Kidney epithelial cell (primary cell): ENCODE measurements at regions not wholly inside any gene's neighbourhood (a gene's known extent, or its start where the extent isn't known, plus 50 kb on each side); places are given as distances from the start of the nearest gene placed in this dataset.

Experiments
- DNase-seq: peaks from one replicate; pipeline ENCODE4 v3.0.0-alpha.2; 2010; ENCODE audit warnings: low read depth
- H3K27me3 ChIP-seq: 2 replicates; pipeline ENCODE4 v1.6.0; 2011; ENCODE audit warnings: low read length; ENCODE audit not compliant: control insufficient read depth, insufficient read depth
- H3K36me3 ChIP-seq: 2 replicates; pipeline ENCODE4 v1.5.1; 2011; ENCODE audit warnings: low read length; ENCODE audit not compliant: control insufficient read depth, insufficient read depth
- H3K4me3 ChIP-seq: 2 replicates; pipeline ENCODE4 v1.5.1; 2011; ENCODE audit warnings: low read depth, mild to moderate bottlenecking, control low read depth, low read length
- TF ChIP-seq, protein P1 (sequence below): IDR thresholded peaks from 2 replicates; pipeline ENCODE4 v1.5.1; 2011; ENCODE audit warnings: mild to moderate bottlenecking, moderate library complexity, low read length, control low read depth, inconsistent platforms; ENCODE audit not compliant: insufficient read depth, poor library complexity, severe bottlenecking

DNA sequence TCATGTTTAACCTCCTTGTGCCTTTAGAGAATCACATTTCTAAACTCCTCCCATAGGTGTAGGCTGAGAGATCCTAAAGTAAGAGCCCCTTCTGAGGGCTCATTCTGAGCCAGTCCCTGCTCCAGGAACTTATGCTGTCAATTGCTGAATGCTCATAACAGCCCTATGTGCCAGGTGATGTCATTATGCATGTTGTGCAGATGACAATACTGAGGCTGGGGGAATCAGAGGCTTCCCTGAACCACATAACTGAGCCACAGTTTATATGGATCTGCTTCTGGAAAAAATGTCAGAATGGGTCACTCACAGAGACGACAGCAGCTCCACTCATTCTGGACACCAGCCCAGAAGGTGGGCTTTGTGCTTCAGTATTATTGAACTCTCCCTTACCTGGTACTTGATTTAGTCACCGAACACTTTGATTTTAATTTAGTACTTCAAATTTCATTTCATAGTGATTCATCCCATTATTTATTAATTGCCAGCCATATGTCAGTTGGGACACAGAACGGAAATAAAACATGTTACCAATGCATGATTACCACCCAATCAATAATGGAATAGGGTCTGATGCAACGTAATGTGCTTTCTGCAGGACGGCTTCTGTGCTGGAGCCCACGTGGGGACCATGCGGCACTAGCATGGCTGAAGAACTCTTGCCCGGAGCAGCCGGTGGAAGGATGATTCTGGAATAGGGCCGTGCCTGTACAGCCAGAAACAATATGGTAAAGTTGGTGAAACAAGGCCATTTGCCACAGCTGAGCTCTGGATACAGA is 406.3 kb downstream of the IRX1 start:
- Histone ChIP-seq H3K4me3 (no peak overlapping the region), H3K36me3 (no peaks in the 10 kb centered on the region), H3K27me3 (no peaks in the 10 kb centered on the region)
- DNase-seq, result no peak
- TF ChIP-seq, protein P1, sequence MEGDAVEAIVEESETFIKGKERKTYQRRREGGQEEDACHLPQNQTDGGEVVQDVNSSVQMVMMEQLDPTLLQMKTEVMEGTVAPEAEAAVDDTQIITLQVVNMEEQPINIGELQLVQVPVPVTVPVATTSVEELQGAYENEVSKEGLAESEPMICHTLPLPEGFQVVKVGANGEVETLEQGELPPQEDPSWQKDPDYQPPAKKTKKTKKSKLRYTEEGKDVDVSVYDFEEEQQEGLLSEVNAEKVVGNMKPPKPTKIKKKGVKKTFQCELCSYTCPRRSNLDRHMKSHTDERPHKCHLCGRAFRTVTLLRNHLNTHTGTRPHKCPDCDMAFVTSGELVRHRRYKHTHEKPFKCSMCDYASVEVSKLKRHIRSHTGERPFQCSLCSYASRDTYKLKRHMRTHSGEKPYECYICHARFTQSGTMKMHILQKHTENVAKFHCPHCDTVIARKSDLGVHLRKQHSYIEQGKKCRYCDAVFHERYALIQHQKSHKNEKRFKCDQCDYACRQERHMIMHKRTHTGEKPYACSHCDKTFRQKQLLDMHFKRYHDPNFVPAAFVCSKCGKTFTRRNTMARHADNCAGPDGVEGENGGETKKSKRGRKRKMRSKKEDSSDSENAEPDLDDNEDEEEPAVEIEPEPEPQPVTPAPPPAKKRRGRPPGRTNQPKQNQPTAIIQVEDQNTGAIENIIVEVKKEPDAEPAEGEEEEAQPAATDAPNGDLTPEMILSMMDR, result no peak

GRCh38 chr5:4005335-4005734 is 409.7 kb downstream of the IRX1 start:
- DNase-seq, result no peak
- H3K36me3 ChIP-seq, result no peaks in the 10 kb centered on the region
- no peak overlapping the region for H3K4me3 ChIP-seq
- no peaks in the 10 kb centered on the region for H3K27me3 ChIP-seq
- TF ChIP-seq, protein P1, result no peak

- TF ChIP-seq, protein P1, result no peak
- Histone ChIP-seq H3K36me3 (no peaks in the 10 kb centered on the region), H3K4me3 (no peak overlapping the region), H3K27me3 (no peaks in the 10 kb centered on the region)
- no peak for DNase-seq
Observed at GRCh38 chr5:4007001-4007400, 411.4 kb downstream of the IRX1 start.

DNA sequence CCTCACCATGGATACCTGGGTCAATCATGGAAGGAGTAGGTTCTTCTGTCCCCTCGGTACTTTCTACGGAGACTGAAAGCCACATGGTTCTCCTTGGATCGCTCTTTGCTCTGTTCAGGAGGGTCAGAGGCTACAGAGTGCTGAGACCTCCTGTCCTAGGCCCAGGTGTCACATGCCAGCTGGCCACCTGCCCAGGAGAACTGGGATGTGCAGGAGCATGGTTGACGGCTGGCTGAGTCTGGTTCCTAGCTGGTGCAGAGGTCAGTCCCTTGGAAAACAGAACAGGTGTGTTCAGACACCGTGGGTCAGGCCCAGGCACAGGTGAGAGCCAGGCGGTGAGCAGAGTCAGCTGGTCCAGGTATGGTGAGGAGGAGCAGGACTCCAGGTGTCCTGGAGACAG is 416.3 kb downstream of the IRX1 start:
- Histone ChIP-seq H3K4me3 (no peak overlapping the region), H3K36me3 (no peaks in the 10 kb centered on the region), H3K27me3 (no peaks in the 10 kb centered on the region)
- no peak for DNase-seq
- TF ChIP-seq, protein P1, result no peak

DNA sequence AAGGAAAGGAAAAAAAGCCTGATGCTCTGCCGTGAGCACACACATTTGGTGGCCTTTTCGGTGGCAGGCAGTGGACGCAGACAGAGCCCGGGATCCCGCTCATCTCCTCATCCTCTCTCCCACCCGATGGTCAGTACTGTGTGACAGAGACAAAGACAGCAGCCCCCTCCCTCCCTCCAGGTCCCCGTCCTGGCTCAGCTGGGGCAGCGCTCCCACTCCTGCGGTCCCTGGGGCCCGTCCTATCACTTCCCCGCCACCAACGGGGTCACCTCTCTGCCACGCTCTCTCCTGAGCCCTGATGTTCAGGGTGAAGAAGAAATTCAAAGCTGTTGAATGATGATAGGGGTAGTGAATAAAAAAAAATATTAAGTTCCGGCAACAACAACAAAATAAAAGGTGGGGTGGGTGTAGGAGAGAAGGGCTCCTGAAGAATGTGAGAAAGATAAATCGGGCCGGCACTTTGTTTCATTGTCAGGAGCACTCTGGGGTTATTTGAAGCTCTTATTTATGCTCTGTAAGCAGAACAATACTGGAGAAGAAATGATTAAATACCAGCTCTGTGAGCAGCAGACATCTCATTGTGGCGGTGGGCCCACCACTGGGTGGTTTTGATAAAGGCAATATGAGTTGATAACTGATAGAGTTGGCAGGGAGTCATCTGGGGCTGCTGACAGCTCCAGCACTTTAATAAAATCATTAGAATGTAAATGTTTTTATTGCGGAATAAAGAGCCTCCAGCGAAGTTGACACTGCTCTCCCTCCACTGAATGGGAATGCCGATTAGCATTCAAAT is 417.7 kb downstream of the IRX1 start:
- no peak for DNase-seq
- H3K27me3 ChIP-seq, result no peaks in the 10 kb centered on the region
- H3K4me3 ChIP-seq, result no peak overlapping the region
- H3K36me3 ChIP-seq, result no peaks in the 10 kb centered on the region
- TF ChIP-seq, protein P1, result no peak

DNA sequence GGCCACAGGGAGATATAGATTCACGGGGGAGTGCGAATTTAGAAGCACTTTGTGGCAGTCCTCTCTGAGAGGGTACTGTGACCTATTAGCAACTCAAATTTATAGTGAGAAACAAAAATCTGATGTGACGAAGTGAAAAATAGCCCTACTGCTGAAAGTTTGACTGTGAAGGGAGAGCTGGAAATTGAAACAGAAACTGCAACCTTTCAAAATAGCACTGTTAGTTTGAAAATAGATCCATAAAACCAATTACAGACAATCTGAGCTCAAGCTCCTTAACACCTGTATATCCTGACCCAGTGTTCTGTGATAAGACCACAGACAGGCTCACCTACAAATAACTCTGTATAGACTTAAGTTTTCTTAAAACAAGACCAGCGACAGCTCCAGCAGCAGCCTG is 420.1 kb downstream of the IRX1 start:
- H3K4me3 ChIP-seq, result no peak overlapping the region
- TF ChIP-seq, protein P1, result no peak
- no peaks in the 10 kb centered on the region for H3K36me3 ChIP-seq
- H3K27me3 ChIP-seq, result no peaks in the 10 kb centered on the region
- DNase-seq, result no peak
